Vagina (tissue), 2 donors: ENCODE measurements at regions not wholly inside any gene's neighbourhood (a gene's known extent, or its start where the extent isn't known, plus 50 kb on each side); places are given as distances from the start of the nearest gene placed in this dataset.

Experiments
- POLR2A ChIP-seq, 2 donors: fragments of 450-650 bp; IDR thresholded peaks; one replicate each; pipeline ENCODE4 v1.6.1; 2017; ENCODE audit warnings: antibody characterized with exemption in 2 of 2, mild to moderate bottlenecking in 2 of 2, moderate library complexity in 2 of 2
- POLR2AphosphoS5 ChIP-seq, 2 donors: sonication (generic); formaldehyde crosslinking; IDR thresholded peaks; one replicate each; pipeline ENCODE4 v1.9.0; 2017; ENCODE audit warnings: antibody characterized with exemption in 2 of 2, mild to moderate bottlenecking in 2 of 2, low read depth in 1 of 2; ENCODE audit not compliant: insufficient read depth in 1 of 2
- TF ChIP-seq, protein P1 (sequence below), 3 experiments: fragments of 450-650 bp in 2 of 3; fragments of 200-600 bp in 1 of 3; sonication (generic) in 1 of 3; IDR thresholded peaks; one replicate each; pipeline ENCODE4 v1.5.1; 2017 to 2019; ENCODE audit warnings: antibody characterized with exemption in 3 of 3, mild to moderate bottlenecking in 2 of 3, moderate library complexity in 2 of 3

GRCh38 chr15:44861917-44862316 lies 94.6 kb upstream of the TERB2 start:
- TF ChIP-seq POLR2A (IDR thresholded peaks at IDR 0.05), result no peak
- TF ChIP-seq, protein P1, sequence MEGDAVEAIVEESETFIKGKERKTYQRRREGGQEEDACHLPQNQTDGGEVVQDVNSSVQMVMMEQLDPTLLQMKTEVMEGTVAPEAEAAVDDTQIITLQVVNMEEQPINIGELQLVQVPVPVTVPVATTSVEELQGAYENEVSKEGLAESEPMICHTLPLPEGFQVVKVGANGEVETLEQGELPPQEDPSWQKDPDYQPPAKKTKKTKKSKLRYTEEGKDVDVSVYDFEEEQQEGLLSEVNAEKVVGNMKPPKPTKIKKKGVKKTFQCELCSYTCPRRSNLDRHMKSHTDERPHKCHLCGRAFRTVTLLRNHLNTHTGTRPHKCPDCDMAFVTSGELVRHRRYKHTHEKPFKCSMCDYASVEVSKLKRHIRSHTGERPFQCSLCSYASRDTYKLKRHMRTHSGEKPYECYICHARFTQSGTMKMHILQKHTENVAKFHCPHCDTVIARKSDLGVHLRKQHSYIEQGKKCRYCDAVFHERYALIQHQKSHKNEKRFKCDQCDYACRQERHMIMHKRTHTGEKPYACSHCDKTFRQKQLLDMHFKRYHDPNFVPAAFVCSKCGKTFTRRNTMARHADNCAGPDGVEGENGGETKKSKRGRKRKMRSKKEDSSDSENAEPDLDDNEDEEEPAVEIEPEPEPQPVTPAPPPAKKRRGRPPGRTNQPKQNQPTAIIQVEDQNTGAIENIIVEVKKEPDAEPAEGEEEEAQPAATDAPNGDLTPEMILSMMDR (IDR thresholded peaks at IDR 0.05), result no peak
- TF ChIP-seq POLR2AphosphoS5 (IDR thresholded peaks at IDR 0.05; ENCODE audit: insufficient read depth in 1 of 2, low read depth in 1 of 2), result no peak
